OCI-LY3 (cell line): ENCODE measurements at regions not wholly inside any gene's neighbourhood (a gene's known extent, or its start where the extent isn't known, plus 50 kb on each side); places are given as distances from the start of the nearest gene placed in this dataset.
"Not testable (repeated sequence)": the region's sequence is repeated elsewhere in the genome, so short reads cannot be mapped to it uniquely, and the experiment has no call there.

Experiments
- H2AFZ ChIP-seq: fragments of 200-600, 300-600 bp; shearing (Covaris generic); 2 replicates; pipeline ENCODE4 v1.6.0; 2014; ENCODE audit warnings: antibody characterized with exemption, low read depth, low read length
- H3K27ac ChIP-seq: fragments of 200-600, 300-600 bp; sonication (generic); 2 replicates; pipeline ENCODE4 v1.5.1; 2014; ENCODE audit warnings: mild to moderate bottlenecking, low read length, moderate library complexity, mixed read lengths
- H3K27me3 ChIP-seq: fragments of 200-600, 300-600 bp; sonication (generic); 2 replicates; pipeline ENCODE4 v1.6.1; 2014; ENCODE audit warnings: low read depth, low read length, mixed read lengths
- H3K36me3 ChIP-seq: fragments of 200-600, 300-600 bp; sonication (generic); replicated peaks from 2 replicates; pipeline ENCODE3; 2014; ENCODE audit warnings: low read depth, low read length, mixed read lengths
- H3K4me1 ChIP-seq: fragments of 300-600, 200-600 bp; sonication (generic); 2 replicates; pipeline ENCODE4 v1.6.1; 2014; ENCODE audit warnings: low read length, mixed read lengths
- H3K4me2 ChIP-seq: fragments of 200-600, 300-600 bp; sonication (generic); 2 replicates; pipeline ENCODE4 v1.6.1; 2014; ENCODE audit warnings: low read length, mixed read lengths
- H3K4me3 ChIP-seq: fragments of 300-600, 200-600 bp; sonication (generic); 2 replicates; pipeline ENCODE4 v1.5.1; 2014; ENCODE audit warnings: antibody characterized with exemption, mild to moderate bottlenecking, low read length, moderate library complexity
- H3K79me2 ChIP-seq: fragments of 300-600, 200-600 bp; shearing (Covaris generic); 2 replicates; pipeline ENCODE4 v1.6.1; 2014; ENCODE audit warnings: mild to moderate bottlenecking, low read length, mixed read lengths
- H3K9ac ChIP-seq: fragments of 300-600, 200-600 bp; shearing (Covaris generic); 2 replicates; pipeline ENCODE4 v1.6.0; 2014; ENCODE audit warnings: mild to moderate bottlenecking, low read length, moderate library complexity
- H3K9me3 ChIP-seq: fragments of 200-600, 300-600 bp; shearing (Covaris generic); 2 replicates; pipeline ENCODE4 v1.6.1; 2014; ENCODE audit warnings: low read length, mixed read lengths; ENCODE audit not compliant: insufficient read depth
- H4K20me1 ChIP-seq: fragments of 200-600, 300-600 bp; sonication (generic); 2 replicates; pipeline ENCODE4 v1.6.1; 2016; ENCODE audit warnings: low read length, mixed read lengths; ENCODE audit not compliant: insufficient read depth
- CTCF ChIP-seq: fragments of 200-600, 300-600 bp; sonication (generic); IDR thresholded peaks from 2 replicates; pipeline ENCODE4 v1.5.1; 2014; ENCODE audit warnings: antibody characterized with exemption, low read length, low read depth
- EZH2phosphoT487 ChIP-seq: fragments of 200-600 bp; shearing (Covaris generic); IDR thresholded peaks from 2 replicates; pipeline ENCODE4 v1.6.1; 2018; ENCODE audit warnings: antibody characterized with exemption, mixed run types, low read depth

GRCh38 chr13:82076496-82076895 is 1735.6 kb upstream of the SPRY2 start:
- H3K4me3 ChIP-seq: no peak overlapping the region
- H3K9ac ChIP-seq: no peak overlapping the region
- TF ChIP-seq CTCF: no peak
- TF ChIP-seq EZH2phosphoT487: no peak
- H3K36me3 ChIP-seq: no peaks in the 10 kb centered on the region
- no peaks in the 10 kb centered on the region for H3K4me1 ChIP-seq
- H3K27ac ChIP-seq: no peak overlapping the region
- H3K4me2 ChIP-seq: no peak overlapping the region
- no peaks in the 10 kb centered on the region for H3K79me2 ChIP-seq
- no peaks in the 10 kb centered on the region for H3K9me3 ChIP-seq
- H3K27me3 ChIP-seq: no peaks in the 10 kb centered on the region
- H2AFZ ChIP-seq: no peak overlapping the region
- no peaks in the 10 kb centered on the region for H4K20me1 ChIP-seq

- no peaks in the 10 kb centered on the region for H4K20me1 ChIP-seq
- H3K27me3 ChIP-seq: no peaks in the 10 kb centered on the region
- H3K27ac ChIP-seq: no peak overlapping the region
- no peaks in the 10 kb centered on the region for H3K36me3 ChIP-seq
- no peaks in the 10 kb centered on the region for H3K79me2 ChIP-seq
- H3K4me3 ChIP-seq: no peak overlapping the region
- no peak overlapping the region for H3K4me2 ChIP-seq
- H3K4me1 ChIP-seq: no peaks in the 10 kb centered on the region
- no peak overlapping the region for H3K9ac ChIP-seq
- no peaks in the 10 kb centered on the region for H3K9me3 ChIP-seq
- H2AFZ ChIP-seq: no peak overlapping the region
- no peak for TF ChIP-seq CTCF
- TF ChIP-seq EZH2phosphoT487: no peak
Measured at GRCh38 chr13:82070416-82070815, 1729.5 kb upstream of the SPRY2 start.

- no peaks in the 10 kb centered on the region for H3K9me3 ChIP-seq
- H2AFZ ChIP-seq: no peak overlapping the region
- no peaks in the 10 kb centered on the region for H3K27me3 ChIP-seq
- H4K20me1 ChIP-seq: no peaks in the 10 kb centered on the region
- no peak overlapping the region for H3K27ac ChIP-seq
- H3K79me2 ChIP-seq: no peaks in the 10 kb centered on the region
- no peak overlapping the region for H3K4me3 ChIP-seq
- no peaks in the 10 kb centered on the region for H3K4me1 ChIP-seq
- no peak overlapping the region for H3K4me2 ChIP-seq
- TF ChIP-seq EZH2phosphoT487 (no peak), CTCF (no peak)
- no peak overlapping the region for H3K9ac ChIP-seq
- H3K36me3 ChIP-seq: no peaks in the 10 kb centered on the region
Measured at GRCh38 chr13:82062772-82063171, 1721.8 kb upstream of the SPRY2 start.

GRCh38 chr13:82058364-82058763 is 1717.4 kb upstream of the SPRY2 start:
- H3K4me3 ChIP-seq: no peak overlapping the region
- H3K4me2 ChIP-seq: no peak overlapping the region
- no peaks in the 10 kb centered on the region for H4K20me1 ChIP-seq
- no peaks in the 10 kb centered on the region for H3K4me1 ChIP-seq
- H3K9ac ChIP-seq: no peak overlapping the region
- no peak overlapping the region for H3K27ac ChIP-seq
- no peaks in the 10 kb centered on the region for H3K9me3 ChIP-seq
- H3K27me3 ChIP-seq: no peaks in the 10 kb centered on the region
- TF ChIP-seq EZH2phosphoT487 (no peak), CTCF (no peak)
- no peaks in the 10 kb centered on the region for H3K36me3 ChIP-seq
- H2AFZ ChIP-seq: no peak overlapping the region
- no peaks in the 10 kb centered on the region for H3K79me2 ChIP-seq

- not testable (repeated sequence) for H3K4me3 ChIP-seq, H3K27me3 ChIP-seq, H3K4me1 ChIP-seq, H3K9me3 ChIP-seq, H4K20me1 ChIP-seq, H3K9ac ChIP-seq, H3K27ac ChIP-seq, H3K4me2 ChIP-seq, H2AFZ ChIP-seq, H3K79me2 ChIP-seq, H3K36me3 ChIP-seq
Measured at GRCh38 chr13:82045316-82045715, 1704.4 kb upstream of the SPRY2 start.
